ENCODE measurements at regions not wholly inside any gene's neighbourhood (a gene's known extent, or its start where the extent isn't known, plus 50 kb on each side); places are given as distances from the start of the nearest gene placed in this dataset.

- no peak for DNase-seq (ENCODE audit: extremely low spot score, unreplicated experiment)
- H3K9me3 Mint-ChIP-seq, result no peaks in the 10 kb centered on the region
- H3K4me1 Mint-ChIP-seq (ENCODE audit: unreplicated experiment), result no peaks in the 10 kb centered on the region
- H3K27me3 Mint-ChIP-seq, result no peaks in the 10 kb centered on the region
- H3K4me3 Mint-ChIP-seq, result no peak overlapping the region
- TF ChIP-seq CTCF (conservative IDR thresholded peaks at IDR 0.05), result no peak
- no peak overlapping the region for H3K27ac Mint-ChIP-seq
- no peaks in the 10 kb centered on the region for H3K36me3 Mint-ChIP-seq
Measured at GRCh38 chr6:66153247-66153646, 446.2 kb upstream of the EYS start.

- no peak for DNase-seq (ENCODE audit: extremely low spot score, unreplicated experiment)
- no peaks in the 10 kb centered on the region for H3K4me1 Mint-ChIP-seq (ENCODE audit: unreplicated experiment)
- no peaks in the 10 kb centered on the region for H3K27me3 Mint-ChIP-seq
- TF ChIP-seq CTCF (conservative IDR thresholded peaks at IDR 0.05), result no peak
- H3K36me3 Mint-ChIP-seq, result no peaks in the 10 kb centered on the region
- H3K9me3 Mint-ChIP-seq, result no peaks in the 10 kb centered on the region
- H3K27ac Mint-ChIP-seq, result no peak overlapping the region
- no peak overlapping the region for H3K4me3 Mint-ChIP-seq
Measured at GRCh38 chr6:66149132-66149531, 442.1 kb upstream of the EYS start.

- no peak for TF ChIP-seq CTCF (conservative IDR thresholded peaks at IDR 0.05)
- no peak overlapping the region for H3K27ac Mint-ChIP-seq
- no peak for DNase-seq (ENCODE audit: extremely low spot score, unreplicated experiment)
- no peaks in the 10 kb centered on the region for H3K27me3 Mint-ChIP-seq
- no peaks in the 10 kb centered on the region for H3K4me1 Mint-ChIP-seq (ENCODE audit: unreplicated experiment)
- H3K4me3 Mint-ChIP-seq, result no peak overlapping the region
- no peaks in the 10 kb centered on the region for H3K9me3 Mint-ChIP-seq
- no peaks in the 10 kb centered on the region for H3K36me3 Mint-ChIP-seq
Measured at GRCh38 chr6:66145867-66146266, 438.8 kb upstream of the EYS start.

DNA sequence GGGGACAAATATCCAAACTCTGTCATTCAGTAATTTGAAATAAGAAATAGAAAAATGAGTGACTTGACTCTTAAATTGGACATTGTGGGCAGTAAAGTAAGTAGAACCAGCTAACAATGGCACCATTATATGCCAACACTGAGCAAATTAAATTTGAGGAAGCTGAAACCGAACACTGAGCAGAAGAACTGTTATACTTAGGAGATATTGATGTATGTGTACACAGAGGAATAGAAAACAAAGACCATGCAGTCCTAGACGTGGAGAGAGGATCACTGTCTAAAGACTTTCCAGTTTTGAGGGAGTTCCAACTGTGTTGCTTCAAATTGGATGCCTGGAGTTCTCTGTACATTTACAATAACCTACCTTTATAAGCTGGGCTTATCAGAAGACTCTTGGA, 427.0 kb upstream of the EYS start:
- no peak overlapping the region for H3K4me3 Mint-ChIP-seq

DNA sequence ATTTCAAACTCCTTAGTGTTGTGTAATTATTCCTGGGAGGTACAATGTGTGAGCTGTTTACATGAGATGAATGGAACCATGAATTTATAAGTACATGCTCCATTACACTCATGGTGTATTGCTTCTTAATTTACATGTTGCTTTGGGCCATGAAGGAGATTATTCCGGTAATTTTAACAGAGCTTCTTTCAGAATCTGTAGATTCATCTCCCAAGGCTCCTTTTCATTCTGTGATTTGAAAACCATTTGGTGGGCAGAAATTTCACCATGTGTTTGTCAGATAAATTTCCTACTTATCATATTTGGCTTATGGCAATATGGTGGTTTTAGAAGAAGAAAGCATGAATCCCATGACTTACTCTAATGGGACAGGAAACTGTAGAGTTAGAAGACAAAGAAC, 421.6 kb upstream of the EYS start:
- TF ChIP-seq CTCF (conservative IDR thresholded peaks at IDR 0.05), result no peak
- no peaks in the 10 kb centered on the region for H3K4me1 Mint-ChIP-seq (ENCODE audit: unreplicated experiment)
- H3K27ac Mint-ChIP-seq, result no peak overlapping the region
- no peak for DNase-seq (ENCODE audit: extremely low spot score, unreplicated experiment)
- H3K9me3 Mint-ChIP-seq, result no peaks in the 10 kb centered on the region
- no peaks in the 10 kb centered on the region for H3K36me3 Mint-ChIP-seq
- no peaks in the 10 kb centered on the region for H3K27me3 Mint-ChIP-seq
- H3K4me3 Mint-ChIP-seq, result no peak overlapping the region

More for the DNA sequence above, 427.0 kb upstream of the EYS start:
- no peak for TF ChIP-seq CTCF (conservative IDR thresholded peaks at IDR 0.05)
- H3K27ac Mint-ChIP-seq, result no peak overlapping the region
- H3K27me3 Mint-ChIP-seq, result no peaks in the 10 kb centered on the region
- H3K36me3 Mint-ChIP-seq, result no peaks in the 10 kb centered on the region
- H3K9me3 Mint-ChIP-seq, result no peaks in the 10 kb centered on the region
- DNase-seq (ENCODE audit: extremely low spot score, unreplicated experiment), result no peak
- no peaks in the 10 kb centered on the region for H3K4me1 Mint-ChIP-seq (ENCODE audit: unreplicated experiment)

DNA sequence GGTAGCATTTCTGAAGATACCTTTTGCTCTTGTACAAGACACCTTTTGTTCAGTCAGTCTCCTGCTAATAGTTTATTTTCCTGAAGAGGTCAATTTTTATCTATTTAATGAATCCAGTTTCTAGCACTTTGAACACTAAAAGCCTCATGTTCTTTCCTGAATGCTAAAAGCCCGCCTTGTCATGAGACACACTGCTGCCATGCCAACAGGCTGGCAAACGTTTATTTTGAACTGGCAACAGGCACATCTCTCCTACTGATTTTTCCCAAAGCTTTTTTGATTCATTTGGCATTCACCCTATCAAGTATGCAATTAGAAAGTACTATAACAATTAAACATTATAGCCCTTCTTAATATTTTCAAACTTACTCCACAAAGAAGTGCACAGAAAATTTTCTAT, 421.2 kb upstream of the EYS start:
- Mint-ChIP-seq H3K27ac (no peak overlapping the region), H3K27me3 (no peaks in the 10 kb centered on the region), H3K36me3 (no peaks in the 10 kb centered on the region), H3K4me1 (ENCODE audit: unreplicated experiment) (no peaks in the 10 kb centered on the region), H3K9me3 (no peaks in the 10 kb centered on the region), H3K4me3 (no peak overlapping the region)
- TF ChIP-seq CTCF (conservative IDR thresholded peaks at IDR 0.05), result no peak
- no peak for DNase-seq (ENCODE audit: extremely low spot score, unreplicated experiment)
